ENCODE measurements at regions not wholly inside any gene's neighbourhood (a gene's known extent, or its start where the extent isn't known, plus 50 kb on each side); places are given as distances from the start of the nearest gene placed in this dataset.

GRCh38 chr7:25787336-25787735 is 364.7 kb upstream of the NFE2L3 start:
- TF ChIP-seq, protein P1, sequence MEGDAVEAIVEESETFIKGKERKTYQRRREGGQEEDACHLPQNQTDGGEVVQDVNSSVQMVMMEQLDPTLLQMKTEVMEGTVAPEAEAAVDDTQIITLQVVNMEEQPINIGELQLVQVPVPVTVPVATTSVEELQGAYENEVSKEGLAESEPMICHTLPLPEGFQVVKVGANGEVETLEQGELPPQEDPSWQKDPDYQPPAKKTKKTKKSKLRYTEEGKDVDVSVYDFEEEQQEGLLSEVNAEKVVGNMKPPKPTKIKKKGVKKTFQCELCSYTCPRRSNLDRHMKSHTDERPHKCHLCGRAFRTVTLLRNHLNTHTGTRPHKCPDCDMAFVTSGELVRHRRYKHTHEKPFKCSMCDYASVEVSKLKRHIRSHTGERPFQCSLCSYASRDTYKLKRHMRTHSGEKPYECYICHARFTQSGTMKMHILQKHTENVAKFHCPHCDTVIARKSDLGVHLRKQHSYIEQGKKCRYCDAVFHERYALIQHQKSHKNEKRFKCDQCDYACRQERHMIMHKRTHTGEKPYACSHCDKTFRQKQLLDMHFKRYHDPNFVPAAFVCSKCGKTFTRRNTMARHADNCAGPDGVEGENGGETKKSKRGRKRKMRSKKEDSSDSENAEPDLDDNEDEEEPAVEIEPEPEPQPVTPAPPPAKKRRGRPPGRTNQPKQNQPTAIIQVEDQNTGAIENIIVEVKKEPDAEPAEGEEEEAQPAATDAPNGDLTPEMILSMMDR (IDR thresholded peaks at IDR 0.05; ENCODE audit: insufficient read depth, low read depth, low read length): no peak
- TF ChIP-seq EZH2 (IDR thresholded peaks at IDR 0.05; ENCODE audit: insufficient read depth, low read length): no peak

Measured in astrocyte (in vitro differentiated cells and primary cell).